H9 (cell line): ENCODE measurements at regions not wholly inside any gene's neighbourhood (a gene's known extent, or its start where the extent isn't known, plus 50 kb on each side); places are given as distances from the start of the nearest gene placed in this dataset.

ENCODE experiments used
- DNase-seq: peaks from one replicate; pipeline ENCODE4 v3.0.0-alpha.2; 2017
- H2AFZ ChIP-seq: one replicate; pipeline ENCODE4 v1.6.1; 2013; ENCODE audit warnings: mild to moderate bottlenecking, low read length, control low read depth, moderate library complexity
- H2AK5ac ChIP-seq: 2 replicates; pipeline ENCODE4 v1.6.1; 2013; ENCODE audit warnings: low read length, control low read depth, mixed read lengths; ENCODE audit not compliant: insufficient read length
- H2BK120ac ChIP-seq: one replicate; pipeline ENCODE4 v1.6.1; 2013; ENCODE audit warnings: low read depth, mild to moderate bottlenecking, low read length, control low read depth, inconsistent platforms; ENCODE audit not compliant: poor library complexity, severe bottlenecking
- H2BK12ac ChIP-seq: 2 replicates; pipeline ENCODE4 v1.6.1; 2013; ENCODE audit warnings: low read length, control low read depth, mixed read lengths, low read depth; ENCODE audit not compliant: insufficient read length
- H2BK15ac ChIP-seq: 2 replicates; pipeline ENCODE4 v1.6.1; 2013; ENCODE audit warnings: low read depth, low read length, control low read depth
- H2BK20ac ChIP-seq: one replicate; pipeline ENCODE4 v1.6.1; 2013; ENCODE audit warnings: low read depth, mild to moderate bottlenecking, low read length, control low read depth, inconsistent platforms; ENCODE audit not compliant: poor library complexity, severe bottlenecking
- H2BK5ac ChIP-seq: 2 replicates; pipeline ENCODE4 v1.6.1; 2013; ENCODE audit warnings: low read length, control low read depth, mixed read lengths; ENCODE audit not compliant: insufficient read length
- H3K14ac ChIP-seq: 2 replicates; pipeline ENCODE4 v1.6.1; 2013; ENCODE audit warnings: low read length, control low read depth; ENCODE audit not compliant: insufficient read depth
- H3K18ac ChIP-seq: 2 replicates; pipeline ENCODE4 v1.6.1; 2013; ENCODE audit warnings: low read depth, mild to moderate bottlenecking, mixed read lengths, low read length, control low read depth; ENCODE audit not compliant: insufficient read length
- H3K23ac ChIP-seq: 2 replicates; pipeline ENCODE4 v1.6.1; 2013; ENCODE audit warnings: low read length, control low read depth, mixed read lengths, low read depth; ENCODE audit not compliant: insufficient read length
- H3K23me2 ChIP-seq: 2 replicates; pipeline ENCODE4 v1.6.1; 2013; ENCODE audit warnings: low read depth, mild to moderate bottlenecking, mixed read lengths, low read length, control low read depth; ENCODE audit not compliant: insufficient read length, poor library complexity, severe bottlenecking
- H3K27ac ChIP-seq: 2 replicates; pipeline ENCODE4 v1.5.1; 2013; ENCODE audit warnings: low read length, control low read depth, mixed read lengths, low read depth; ENCODE audit not compliant: insufficient read length
- H3K27me3 ChIP-seq: 2 replicates; pipeline ENCODE4 v1.6.1; 2013; ENCODE audit warnings: low read length, control low read depth, inconsistent platforms; ENCODE audit not compliant: insufficient read depth
- H3K4ac ChIP-seq: 2 replicates; pipeline ENCODE4 v1.6.1; 2013; ENCODE audit warnings: low read depth, mild to moderate bottlenecking, control low read depth, inconsistent platforms, low read length, moderate library complexity
- H3K4me1 ChIP-seq: 2 replicates; pipeline ENCODE4 v1.6.1; 2013; ENCODE audit warnings: low read length, control low read depth, inconsistent platforms; ENCODE audit not compliant: insufficient read depth
- H3K4me2 ChIP-seq: 2 replicates; pipeline ENCODE4 v1.6.1; 2013; ENCODE audit warnings: low read length, control low read depth, mixed read lengths; ENCODE audit not compliant: insufficient read length, insufficient read depth
- H3K56ac ChIP-seq: 2 replicates; pipeline ENCODE4 v1.6.1; 2013; ENCODE audit warnings: low read depth, mild to moderate bottlenecking, mixed read lengths, low read length, control low read depth; ENCODE audit not compliant: insufficient read length
- H3K79me1 ChIP-seq: 2 replicates; pipeline ENCODE4 v1.6.1; 2013; ENCODE audit warnings: low read depth, mild to moderate bottlenecking, moderate library complexity, low read length, control low read depth, inconsistent platforms; ENCODE audit not compliant: insufficient read depth, poor library complexity, severe bottlenecking
- H3K79me2 ChIP-seq: 2 replicates; pipeline ENCODE4 v1.6.1; 2013; ENCODE audit warnings: low read length, control low read depth, inconsistent platforms; ENCODE audit not compliant: insufficient read depth
- H3K9ac ChIP-seq: 2 replicates; pipeline ENCODE4 v1.6.1; 2013; ENCODE audit warnings: low read length, control low read depth, mixed read lengths; ENCODE audit not compliant: insufficient read length; ENCODE audit errors: extremely low read depth
- H3K9me3 ChIP-seq: one replicate; pipeline ENCODE4 v1.6.1; 2013; ENCODE audit warnings: low read depth, low read length, inconsistent platforms; ENCODE audit not compliant: control insufficient read depth
- H3T11ph ChIP-seq: one replicate; pipeline ENCODE4 v1.6.1; 2013; ENCODE audit warnings: mild to moderate bottlenecking, low read length, control low read depth, inconsistent platforms
- H4K20me1 ChIP-seq: one replicate; pipeline ENCODE4 v1.6.1; 2013; ENCODE audit not compliant: control insufficient read depth, insufficient read length, insufficient read depth
- H4K5ac ChIP-seq: 2 replicates; pipeline ENCODE4 v1.6.1; 2013; ENCODE audit warnings: low read depth, mild to moderate bottlenecking, mixed read lengths, low read length, control low read depth; ENCODE audit not compliant: insufficient read length
- H4K8ac ChIP-seq: replicated peaks from 2 replicates; pipeline ENCODE4 v1.6.1; 2013; ENCODE audit warnings: low read length, control low read depth, mixed read lengths, low read depth; ENCODE audit not compliant: insufficient read length
- H4K91ac ChIP-seq: 2 replicates; pipeline ENCODE4 v1.6.1; 2013; ENCODE audit warnings: low read depth, mild to moderate bottlenecking, moderate library complexity, mixed read lengths, low read length, control low read depth; ENCODE audit not compliant: insufficient read length
- H3K27ac Mint-ChIP-seq, 3 experiments: 2 replicates in 2 of 3; 3 replicates in 1 of 3; pipeline ENCODE4 v1.8.0; 2020 to 2021; ENCODE audit warnings: mixed read lengths in 3 of 3, mild to moderate bottlenecking in 1 of 3, moderate library complexity in 1 of 3
- H3K27me3 Mint-ChIP-seq: 2 replicates; pipeline ENCODE4 v1.8.0; 2021; ENCODE audit warnings: low read depth, mild to moderate bottlenecking, moderate library complexity, mixed read lengths
- H3K36me3 Mint-ChIP-seq, 3 experiments: 2 replicates in 2 of 3; 3 replicates in 1 of 3; pipeline ENCODE4 v1.8.0; 2020 to 2021; ENCODE audit warnings: low read depth in 3 of 3, mixed read lengths in 3 of 3; ENCODE audit not compliant: insufficient read depth in 1 of 3
- H3K4me1 Mint-ChIP-seq, 2 experiments: 2 replicates each; pipeline ENCODE4 v1.8.0; 2020; ENCODE audit warnings: mixed read lengths in 2 of 2
- H3K4me3 Mint-ChIP-seq, 2 experiments: 2 replicates in 1 of 2; 3 replicates in 1 of 2; pipeline ENCODE4 v1.8.0; 2020 to 2021; ENCODE audit warnings: mild to moderate bottlenecking in 2 of 2, mixed read lengths in 2 of 2, moderate library complexity in 1 of 2
- H3K9me3 Mint-ChIP-seq, 2 experiments: 2 replicates in 1 of 2; 3 replicates in 1 of 2; pipeline ENCODE4 v1.8.0; 2020; ENCODE audit warnings: mild to moderate bottlenecking in 2 of 2, mixed read lengths in 2 of 2, moderate library complexity in 1 of 2
- WGBS: extraction: QIAGEN DNeasy Blood & Tissue Kit; methylation state at CpG from one replicate; pipeline ENCODE4 v1.1.7; 2013; ENCODE audit warnings: missing lambda C conversion rate, low lambda C conversion rate, mixed read lengths; ENCODE audit not compliant: insufficient read length; ENCODE audit errors: extremely low coverage; 5-methylcytosine and 5-hydroxymethylcytosine counted together
- TF ChIP-seq, protein P1 (sequence below): fragments of 200-600 bp; sonication (generic); conservative IDR thresholded peaks from 3 replicates; pipeline ENCODE4 v1.8.0; 2021; ENCODE audit warnings: antibody characterized with exemption, mild to moderate bottlenecking

DNA sequence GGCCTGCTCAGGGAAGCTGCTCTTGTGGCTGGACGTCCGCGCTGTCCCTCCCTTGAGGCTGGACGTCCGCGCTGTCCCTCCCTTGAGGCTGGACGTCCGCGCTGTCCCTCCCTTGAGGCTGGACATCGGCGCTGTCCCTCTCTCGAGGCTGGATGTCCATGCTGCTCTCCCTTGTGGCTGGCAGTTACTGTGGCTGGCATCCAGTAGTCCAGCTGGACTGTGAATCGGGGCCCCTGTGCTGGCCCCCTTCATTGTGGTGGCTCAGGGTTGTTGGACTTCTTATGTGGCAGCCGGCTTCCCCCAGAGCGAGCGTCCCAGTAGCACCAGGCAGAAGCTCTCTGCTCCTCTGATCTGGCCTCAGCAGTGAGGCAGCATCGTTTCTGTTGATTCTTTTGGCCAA is 141.5 kb downstream of the IRF8 start:
- Histone ChIP-seq H3K23me2 (no peaks in the 10 kb centered on the region), H2BK12ac (no peak overlapping the region), H4K8ac (no peak overlapping the region), H2BK20ac (no peak overlapping the region), H3K18ac (no peak overlapping the region), H2BK5ac (no peak overlapping the region), H3K9ac (no peak overlapping the region), H3K27ac (no peak overlapping the region), H3K4me2 (no peak overlapping the region), H3K4ac (no peak overlapping the region), H4K5ac (no peak overlapping the region), H3T11ph (no peak overlapping the region), H3K79me2 (no peaks in the 10 kb centered on the region), H3K27me3 (no peaks in the 10 kb centered on the region), H3K79me1 (no peaks in the 10 kb centered on the region), H3K9me3 (no peaks in the 10 kb centered on the region), H4K91ac (no peak overlapping the region), H3K23ac (no peak overlapping the region), H2BK15ac (no peak overlapping the region), H3K4me1 (no peaks in the 10 kb centered on the region; the same call in 1 of the 2 replicates), H2BK120ac (no peak overlapping the region), H2AK5ac (no peak overlapping the region), H2AFZ (no peak overlapping the region), H4K20me1 (no peaks in the 10 kb centered on the region), H3K14ac (no peak overlapping the region), H3K56ac (no peak overlapping the region)
- Mint-ChIP-seq H3K36me3 (no peaks in the 10 kb centered on the region), H3K4me1 (peaks cover 2% of the 10 kb centered on the region in 2 experiments; a peak in 2 of 4 replicates), H3K27ac (no peak overlapping the region), H3K4me3 (no peak overlapping the region), H3K27me3 (peaks cover 33% of the 10 kb centered on the region), H3K9me3 (peaks cover 0 to 5% of the 10 kb centered on the region in 2 experiments; a peak in 2 of 5 replicates)
- no peak for DNase-seq
- no CpG with 5 or more reads among the region's 17 CpGs for WGBS
- TF ChIP-seq, protein P1, sequence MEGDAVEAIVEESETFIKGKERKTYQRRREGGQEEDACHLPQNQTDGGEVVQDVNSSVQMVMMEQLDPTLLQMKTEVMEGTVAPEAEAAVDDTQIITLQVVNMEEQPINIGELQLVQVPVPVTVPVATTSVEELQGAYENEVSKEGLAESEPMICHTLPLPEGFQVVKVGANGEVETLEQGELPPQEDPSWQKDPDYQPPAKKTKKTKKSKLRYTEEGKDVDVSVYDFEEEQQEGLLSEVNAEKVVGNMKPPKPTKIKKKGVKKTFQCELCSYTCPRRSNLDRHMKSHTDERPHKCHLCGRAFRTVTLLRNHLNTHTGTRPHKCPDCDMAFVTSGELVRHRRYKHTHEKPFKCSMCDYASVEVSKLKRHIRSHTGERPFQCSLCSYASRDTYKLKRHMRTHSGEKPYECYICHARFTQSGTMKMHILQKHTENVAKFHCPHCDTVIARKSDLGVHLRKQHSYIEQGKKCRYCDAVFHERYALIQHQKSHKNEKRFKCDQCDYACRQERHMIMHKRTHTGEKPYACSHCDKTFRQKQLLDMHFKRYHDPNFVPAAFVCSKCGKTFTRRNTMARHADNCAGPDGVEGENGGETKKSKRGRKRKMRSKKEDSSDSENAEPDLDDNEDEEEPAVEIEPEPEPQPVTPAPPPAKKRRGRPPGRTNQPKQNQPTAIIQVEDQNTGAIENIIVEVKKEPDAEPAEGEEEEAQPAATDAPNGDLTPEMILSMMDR: no peak
